Thymus (tissue), 11 donors: ENCODE measurements at regions not wholly inside any gene's neighbourhood (a gene's known extent, or its start where the extent isn't known, plus 50 kb on each side); places are given as distances from the start of the nearest gene placed in this dataset.

Experiments
- DNase-seq, 9 donors: peaks; one replicate each; pipeline ENCODE4 v3.0.0-alpha.2; 2013; ENCODE audit warnings: low spot score in 9 of 9, low read depth in 6 of 9, missing footprints in 1 of 9
- H3K27ac ChIP-seq, 2 donors: one replicate each; pipeline ENCODE4 v1.5.1; 2013; ENCODE audit warnings: control low read depth in 1 of 2, low read depth in 1 of 2, low read length in 1 of 2, mild to moderate bottlenecking in 1 of 2, moderate library complexity in 1 of 2
- H3K27me3 ChIP-seq, 2 donors: one replicate each; pipeline ENCODE4 v1.5.1; 2013; ENCODE audit warnings: low read length in 1 of 2; ENCODE audit not compliant: control insufficient read depth in 2 of 2, insufficient read depth in 1 of 2
- H3K36me3 ChIP-seq, 2 donors: one replicate each; pipeline ENCODE4 v1.5.1; 2013; ENCODE audit warnings: low read length in 1 of 2, mild to moderate bottlenecking in 1 of 2, moderate library complexity in 1 of 2; ENCODE audit not compliant: control insufficient read depth in 2 of 2, insufficient read depth in 2 of 2
- H3K4me1 ChIP-seq, 2 donors: one replicate each; pipeline ENCODE4 v1.5.1; 2013; ENCODE audit warnings: low read length in 2 of 2; ENCODE audit not compliant: control insufficient read depth in 2 of 2, insufficient read depth in 2 of 2
- H3K4me3 ChIP-seq, 2 donors: one replicate each; pipeline ENCODE4 v1.5.1; 2013; ENCODE audit warnings: low read length in 2 of 2, control low read depth in 1 of 2, mild to moderate bottlenecking in 1 of 2
- H3K9me3 ChIP-seq, 2 donors: one replicate each; pipeline ENCODE4 v1.5.1; 2013; ENCODE audit warnings: low read length in 1 of 2, mild to moderate bottlenecking in 1 of 2; ENCODE audit not compliant: control insufficient read depth in 2 of 2, insufficient read depth in 1 of 2
- WGBS: extraction: QIAGEN DNeasy Blood & Tissue Kit; methylation state at CpG from one replicate; pipeline ENCODE4 v1.1.7; 2013; 5-methylcytosine and 5-hydroxymethylcytosine counted together
- donor health status: healthy.

GRCh38 chr3:177604181-177604580 is 406.9 kb upstream of the TBL1XR1 start:
- peak overlapping the region in 1 of 2 donors; percentile 54 for H3K27ac ChIP-seq
- no peak overlapping the region for H3K4me3 ChIP-seq
- WGBS, result 99% methylated on average over 7 of the region's 7 CpGs
- DNase-seq, result no peak
- peaks cover 0 to 3% of the 10 kb centered on the region in 2 donors for H3K9me3 ChIP-seq
- H3K27me3 ChIP-seq, result no peaks in the 10 kb centered on the region
- H3K36me3 ChIP-seq, result no peaks in the 10 kb centered on the region
- H3K4me1 ChIP-seq, result peaks cover 18 to 25% of the 10 kb centered on the region in 2 donors

- H3K9me3 ChIP-seq, result peaks cover 0 to 3% of the 10 kb centered on the region in 2 donors
- no peaks in the 10 kb centered on the region for H3K27me3 ChIP-seq
- no peak overlapping the region for H3K4me3 ChIP-seq
- no peaks in the 10 kb centered on the region for H3K36me3 ChIP-seq
- WGBS, result 83% methylated on average over 4 of the region's 4 CpGs
- peak overlapping the region in 1 of 2 donors; percentile 62 for H3K27ac ChIP-seq
- no peak for DNase-seq
- H3K4me1 ChIP-seq, result peaks cover 18 to 24% of the 10 kb centered on the region in 2 donors
Observed at GRCh38 chr3:177606891-177607290, 409.6 kb upstream of the TBL1XR1 start.

- no peak overlapping the region for H3K27ac ChIP-seq
- WGBS, result 94% methylated on average over 5 of the region's 5 CpGs
- DNase-seq, result no peak
Observed at GRCh38 chr3:177607589-177607988, 410.3 kb upstream of the TBL1XR1 start.

GRCh38 chr3:177608443-177608842 is 411.2 kb upstream of the TBL1XR1 start:
- peaks cover 0 to 3% of the 10 kb centered on the region in 2 donors for H3K9me3 ChIP-seq
- WGBS, result 94% methylated on average over 1 of the region's 1 CpG
- H3K36me3 ChIP-seq, result no peaks in the 10 kb centered on the region
- no peak overlapping the region for H3K4me3 ChIP-seq
- no peak overlapping the region for H3K27ac ChIP-seq
- H3K27me3 ChIP-seq, result no peaks in the 10 kb centered on the region
- peaks cover 12 to 15% of the 10 kb centered on the region in 2 donors for H3K4me1 ChIP-seq
- DNase-seq, result no peak

More at GRCh38 chr3:177607589-177607988, 410.3 kb upstream of the TBL1XR1 start:
- Histone ChIP-seq H3K4me3 (no peak overlapping the region), H3K9me3 (peaks cover 0 to 3% of the 10 kb centered on the region in 2 donors), H3K27me3 (no peaks in the 10 kb centered on the region), H3K36me3 (no peaks in the 10 kb centered on the region), H3K4me1 (peaks cover 18 to 23% of the 10 kb centered on the region in 2 donors)

- no peak for DNase-seq
- Histone ChIP-seq H3K36me3 (no peaks in the 10 kb centered on the region), H3K4me1 (peaks cover 9 to 11% of the 10 kb centered on the region in 2 donors), H3K27me3 (no peaks in the 10 kb centered on the region), H3K9me3 (peaks cover 0 to 3% of the 10 kb centered on the region in 2 donors), H3K4me3 (no peak overlapping the region), H3K27ac (no peak overlapping the region)
Observed at GRCh38 chr3:177609613-177610012, 412.3 kb upstream of the TBL1XR1 start.

GRCh38 chr3:177610262-177610661 is 413.0 kb upstream of the TBL1XR1 start:
- no peaks in the 10 kb centered on the region for H3K36me3 ChIP-seq
- no peak overlapping the region for H3K4me3 ChIP-seq
- no peak for DNase-seq
- H3K27ac ChIP-seq, result no peak overlapping the region
- peaks cover 9 to 11% of the 10 kb centered on the region in 2 donors for H3K4me1 ChIP-seq
- H3K9me3 ChIP-seq, result peaks cover 0 to 3% of the 10 kb centered on the region in 2 donors
- H3K27me3 ChIP-seq, result no peaks in the 10 kb centered on the region
- 64% methylated on average over 2 of the region's 2 CpGs for WGBS

GRCh38 chr3:177610686-177611633 is 413.7 kb upstream of the TBL1XR1 start:
- H3K4me3 ChIP-seq, result no peak overlapping the region
- H3K27me3 ChIP-seq, result no peaks in the 10 kb centered on the region
- peaks cover 9 to 11% of the 10 kb centered on the region in 2 donors for H3K4me1 ChIP-seq
- DNase-seq, result peak in 1 of 9 donors; percentile 51
- no peak overlapping the region for H3K27ac ChIP-seq
- H3K9me3 ChIP-seq, result no peaks in the 10 kb centered on the region
- 96% methylated on average over 5 of the region's 5 CpGs for WGBS
- H3K36me3 ChIP-seq, result no peaks in the 10 kb centered on the region

- Histone ChIP-seq H3K27me3 (no peaks in the 10 kb centered on the region), H3K36me3 (no peaks in the 10 kb centered on the region), H3K4me1 (peaks cover 8 to 11% of the 10 kb centered on the region in 2 donors), H3K9me3 (no peaks in the 10 kb centered on the region), H3K4me3 (no peak overlapping the region), H3K27ac (no peak overlapping the region)
- 91% methylated on average over 6 of the region's 6 CpGs for WGBS
- DNase-seq, result no peak
Observed at GRCh38 chr3:177611752-177612334, 414.6 kb upstream of the TBL1XR1 start.

- H3K27ac ChIP-seq, result no peak overlapping the region
Observed at GRCh38 chr3:177613901-177614300, 416.6 kb upstream of the TBL1XR1 start.

More at GRCh38 chr3:177613901-177614300, 416.6 kb upstream of the TBL1XR1 start:
- H3K4me1 ChIP-seq, result peaks cover 3 to 7% of the 10 kb centered on the region in 2 donors
- DNase-seq, result no peak
- H3K36me3 ChIP-seq, result no peaks in the 10 kb centered on the region
- H3K9me3 ChIP-seq, result no peaks in the 10 kb centered on the region
- no peaks in the 10 kb centered on the region for H3K27me3 ChIP-seq
- no peak overlapping the region for H3K4me3 ChIP-seq
